Rectal smooth muscle tissue (tissue), 1 donor: ENCODE measurements at regions not wholly inside any gene's neighbourhood (a gene's known extent, or its start where the extent isn't known, plus 50 kb on each side); places are given as distances from the start of the nearest gene placed in this dataset.

Experiments used
- H3K27ac ChIP-seq: one replicate; pipeline ENCODE4 v1.7.0; 2013; ENCODE audit warnings: low read depth, low read length, inconsistent platforms
- H3K27me3 ChIP-seq: one replicate; pipeline ENCODE4 v1.7.0; 2013; ENCODE audit warnings: low read length; ENCODE audit not compliant: control insufficient read depth, insufficient read depth
- H3K36me3 ChIP-seq: one replicate; pipeline ENCODE4 v1.7.0; 2013; ENCODE audit warnings: low read length; ENCODE audit not compliant: control insufficient read depth, insufficient read depth
- H3K4me1 ChIP-seq: one replicate; pipeline ENCODE4 v1.7.0; 2013; ENCODE audit warnings: low read length; ENCODE audit not compliant: control insufficient read depth, insufficient read depth
- H3K4me3 ChIP-seq: one replicate; pipeline ENCODE4 v1.7.0; 2013; ENCODE audit warnings: low read length
- H3K9ac ChIP-seq: one replicate; pipeline ENCODE4 v1.7.0; 2013; ENCODE audit warnings: low read length

DNA sequence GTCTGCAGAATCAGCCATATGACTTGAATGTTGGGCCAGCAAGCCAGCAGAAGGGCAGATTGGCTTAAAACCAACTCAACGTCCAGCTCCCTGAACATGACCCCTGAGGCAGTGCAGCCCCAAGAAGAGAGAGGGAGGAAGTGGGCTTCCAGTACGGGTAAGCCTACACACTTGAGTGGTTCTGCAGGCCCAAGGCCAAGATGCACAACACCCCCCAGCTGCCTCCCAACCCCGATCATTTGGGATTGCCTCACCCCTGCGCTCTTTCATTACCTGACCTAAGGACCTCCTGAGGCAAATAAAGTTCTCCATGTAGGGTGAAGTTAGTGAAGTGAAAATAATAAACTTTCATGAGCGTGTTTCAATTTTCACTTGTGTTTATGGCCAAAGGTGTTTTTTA, 536.0 kb downstream of the TNS1 start:
- Histone ChIP-seq H3K36me3 (no peaks in the 10 kb centered on the region), H3K27ac (no peak overlapping the region), H3K4me3 (no peak overlapping the region)

DNA sequence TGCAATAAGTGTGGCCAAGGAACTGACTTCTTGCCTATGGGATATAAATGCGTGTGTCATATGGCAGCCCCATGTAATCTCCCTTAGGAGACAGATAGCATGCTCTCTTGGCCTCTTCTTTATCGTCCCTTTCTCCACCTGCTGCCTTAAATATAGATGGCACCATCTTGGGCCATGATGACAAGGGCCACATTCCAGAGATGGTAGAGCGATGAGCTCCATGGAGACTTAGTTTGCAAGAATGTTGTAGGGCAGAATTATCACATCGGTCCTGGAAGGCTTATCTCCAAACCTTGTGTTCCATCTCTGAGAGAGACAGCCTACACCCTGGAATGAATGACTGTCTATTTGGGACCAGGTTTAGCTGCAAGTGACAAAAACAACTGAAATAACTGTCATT, 536.7 kb downstream of the TNS1 start:
- no peaks in the 10 kb centered on the region for H3K4me1 ChIP-seq
- H3K9ac ChIP-seq = no peak overlapping the region
- no peak overlapping the region for H3K4me3 ChIP-seq
- H3K27ac ChIP-seq = no peak overlapping the region
- H3K27me3 ChIP-seq = no peaks in the 10 kb centered on the region
- H3K36me3 ChIP-seq = no peaks in the 10 kb centered on the region

More for the DNA sequence above, 536.0 kb downstream of the TNS1 start:
- Histone ChIP-seq H3K4me1 (no peaks in the 10 kb centered on the region), H3K9ac (no peak overlapping the region), H3K27me3 (no peaks in the 10 kb centered on the region)

DNA sequence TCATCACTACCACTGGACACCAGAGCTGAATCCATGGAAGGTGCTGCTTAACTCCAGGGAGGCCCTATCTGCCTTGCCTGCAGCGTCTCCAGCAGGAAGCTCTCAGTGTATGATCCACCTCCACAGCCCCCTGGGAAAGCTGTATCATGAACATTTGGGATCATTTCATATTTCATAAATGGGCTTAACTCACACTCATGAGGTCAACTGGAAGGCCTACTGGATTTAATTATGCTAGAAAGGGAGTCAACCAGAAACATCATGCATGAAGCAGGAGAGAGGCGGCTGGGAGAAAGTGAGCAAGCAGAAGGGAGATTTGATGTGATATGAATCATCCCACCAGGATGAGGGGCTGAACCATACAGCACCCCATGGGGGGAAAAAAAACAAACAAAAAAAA, 537.7 kb downstream of the TNS1 start:
- no peaks in the 10 kb centered on the region for H3K4me1 ChIP-seq
- H3K27me3 ChIP-seq = no peaks in the 10 kb centered on the region
- H3K27ac ChIP-seq = no peak overlapping the region
- H3K4me3 ChIP-seq = no peak overlapping the region
- no peak overlapping the region for H3K9ac ChIP-seq
- no peaks in the 10 kb centered on the region for H3K36me3 ChIP-seq

DNA sequence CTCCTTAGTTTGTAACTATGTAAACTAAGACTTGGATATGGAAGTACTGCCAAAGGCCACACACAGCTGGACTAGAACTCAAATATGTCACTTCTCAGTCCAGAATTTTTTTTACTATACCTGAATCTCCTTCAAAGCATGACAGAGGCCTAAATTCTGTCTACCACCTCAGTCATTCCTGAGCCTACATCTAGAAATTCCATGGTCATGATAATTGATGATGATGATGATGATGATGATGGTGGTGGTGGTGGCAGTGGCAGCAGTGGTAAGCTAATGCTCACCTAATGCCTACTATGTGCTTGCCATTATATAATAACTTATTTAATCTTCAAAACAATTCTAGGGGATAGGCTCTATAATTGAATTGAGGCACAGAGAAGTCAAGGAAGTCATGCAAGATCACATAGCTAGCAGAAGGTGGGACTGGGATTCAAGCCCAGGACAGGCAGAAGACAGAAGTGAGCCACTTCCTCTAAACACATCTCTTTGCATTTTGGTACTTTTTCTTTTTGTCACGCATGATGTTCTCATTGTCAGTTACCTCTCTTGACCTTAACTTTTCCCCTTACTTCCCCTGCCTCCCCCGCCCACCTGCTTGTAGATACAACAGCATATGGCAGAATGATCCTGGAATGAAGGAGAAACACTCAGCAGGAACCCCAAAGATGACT, 539.3 kb downstream of the TNS1 start:
- Histone ChIP-seq H3K9ac (no peak overlapping the region), H3K27ac (no peak overlapping the region), H3K27me3 (no peaks in the 10 kb centered on the region), H3K4me1 (no peaks in the 10 kb centered on the region), H3K4me3 (no peak overlapping the region), H3K36me3 (no peaks in the 10 kb centered on the region)

DNA sequence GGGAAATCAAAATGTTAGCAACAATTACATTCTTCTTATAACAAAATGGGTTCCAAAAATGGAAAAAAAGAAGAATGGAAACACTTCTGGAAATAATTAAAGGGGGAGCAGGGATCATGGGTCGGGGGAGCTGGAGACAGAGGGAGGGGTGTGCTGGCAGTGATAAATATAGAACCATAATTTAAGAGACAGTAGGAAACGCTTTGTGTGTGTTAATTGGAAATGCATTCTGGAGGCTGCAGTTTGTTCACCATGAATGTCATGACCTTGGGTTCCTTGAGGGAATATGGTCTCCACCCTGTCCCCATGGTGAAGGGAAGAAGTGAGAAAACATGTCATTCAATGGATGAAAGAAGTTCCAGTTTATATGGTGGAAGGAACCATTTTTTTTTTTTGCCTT, 540.7 kb downstream of the TNS1 start:
- Histone ChIP-seq H3K27me3 (no peaks in the 10 kb centered on the region), H3K36me3 (no peaks in the 10 kb centered on the region), H3K27ac (no peak overlapping the region), H3K4me3 (no peak overlapping the region), H3K4me1 (no peaks in the 10 kb centered on the region), H3K9ac (no peak overlapping the region)

DNA sequence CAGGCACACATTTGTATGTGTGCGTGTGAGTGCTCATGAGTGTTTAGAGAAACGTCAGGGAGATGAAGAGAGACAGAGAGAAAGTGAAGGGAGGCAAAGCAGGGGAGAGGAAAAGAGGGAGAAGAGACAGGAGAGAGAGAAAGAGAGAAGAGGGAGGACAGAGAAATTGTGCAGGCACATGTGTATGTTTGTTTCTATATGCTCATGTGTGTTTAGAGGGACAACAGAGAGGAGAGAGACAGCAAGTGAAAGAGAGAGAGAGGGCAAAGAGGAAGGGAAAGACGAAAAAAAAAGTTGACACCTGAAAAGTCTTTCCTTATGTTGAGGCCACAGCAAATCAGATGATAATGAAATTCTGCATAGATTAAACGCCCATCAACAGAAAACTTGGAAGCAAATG, 541.1 kb downstream of the TNS1 start:
- Histone ChIP-seq H3K4me1 (no peaks in the 10 kb centered on the region), H3K4me3 (no peak overlapping the region), H3K36me3 (no peaks in the 10 kb centered on the region), H3K27me3 (no peaks in the 10 kb centered on the region), H3K9ac (no peak overlapping the region), H3K27ac (no peak overlapping the region)

DNA sequence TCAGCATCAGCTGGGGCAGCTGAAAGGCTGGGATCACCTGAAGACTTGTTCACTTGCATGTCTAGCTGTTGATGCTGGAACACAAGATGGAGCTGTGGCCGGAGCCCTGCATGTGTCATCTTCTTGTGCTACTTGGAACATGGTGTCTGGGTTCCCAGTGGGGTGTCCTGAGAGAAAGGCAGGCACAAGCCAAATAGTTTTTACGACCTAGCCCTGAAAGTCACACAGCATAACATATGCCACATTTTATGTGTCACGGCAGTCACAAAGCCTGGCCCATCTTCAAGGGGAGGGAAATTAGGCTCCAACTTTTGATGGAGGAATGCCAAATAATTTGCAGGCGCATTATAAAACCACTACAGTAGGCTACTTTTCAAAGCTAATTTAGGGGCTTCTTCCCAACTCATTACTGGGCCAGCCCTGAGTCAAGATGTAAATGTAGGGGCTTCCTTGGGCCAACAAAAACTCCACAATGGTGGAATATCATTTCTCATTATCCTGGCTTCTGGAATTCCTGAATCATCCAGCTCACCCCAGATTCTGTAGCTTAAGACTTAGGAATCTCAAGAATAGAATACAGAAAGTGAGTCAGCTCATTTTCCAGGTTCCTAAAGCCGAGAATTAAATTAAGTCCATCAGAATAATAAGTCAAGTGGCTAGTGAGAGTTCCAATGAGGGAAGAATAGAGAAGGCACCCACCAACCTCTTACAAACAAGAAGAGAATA, 543.0 kb downstream of the TNS1 start:
- H3K36me3 ChIP-seq = no peaks in the 10 kb centered on the region
- H3K27ac ChIP-seq = no peak overlapping the region
- H3K27me3 ChIP-seq = no peaks in the 10 kb centered on the region
- H3K4me3 ChIP-seq = no peak overlapping the region
- H3K4me1 ChIP-seq = no peaks in the 10 kb centered on the region
- no peak overlapping the region for H3K9ac ChIP-seq

DNA sequence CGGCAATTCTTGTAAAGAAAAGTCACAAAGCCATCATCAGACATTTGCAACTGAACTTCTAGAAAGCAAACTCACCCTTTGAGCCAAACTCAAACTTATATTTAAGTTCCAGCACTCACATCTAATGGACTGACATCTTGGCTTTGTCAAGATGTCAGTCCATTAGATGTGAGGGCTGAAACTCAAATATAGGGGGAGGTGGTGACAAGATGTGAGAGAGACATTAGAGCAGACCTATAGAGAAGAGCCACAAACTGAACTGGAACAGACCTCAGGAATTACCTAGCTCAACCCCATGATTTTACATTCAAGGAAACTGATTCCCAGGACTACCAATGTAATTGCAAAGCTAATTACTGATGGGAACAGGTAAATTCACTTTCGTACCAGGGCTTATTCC, 543.8 kb downstream of the TNS1 start:
- no peaks in the 10 kb centered on the region for H3K27me3 ChIP-seq
- H3K4me1 ChIP-seq = no peaks in the 10 kb centered on the region
- no peaks in the 10 kb centered on the region for H3K36me3 ChIP-seq
- no peak overlapping the region for H3K27ac ChIP-seq
- H3K9ac ChIP-seq = no peak overlapping the region
- H3K4me3 ChIP-seq = no peak overlapping the region

DNA sequence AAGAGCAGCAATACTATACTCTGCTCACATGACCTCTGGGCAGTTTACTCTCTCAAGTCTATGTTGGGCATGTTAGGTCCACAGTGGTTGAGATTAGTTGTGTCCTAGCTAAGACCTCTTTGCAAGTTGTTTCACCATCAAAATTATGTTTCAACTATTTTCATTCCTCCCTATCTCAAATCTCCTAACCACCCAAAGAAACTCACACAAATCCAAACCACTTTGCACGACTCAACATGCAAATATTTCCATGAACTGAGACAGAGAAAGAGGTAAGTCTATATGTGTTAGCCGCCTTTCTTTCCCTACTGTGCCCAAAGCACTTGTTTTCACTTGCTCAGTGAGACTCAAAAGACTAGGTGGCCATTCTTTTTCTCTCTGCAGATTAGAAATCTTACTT, 546.8 kb downstream of the TNS1 start:
- H3K4me1 ChIP-seq = no peaks in the 10 kb centered on the region
- no peak overlapping the region for H3K4me3 ChIP-seq
- no peaks in the 10 kb centered on the region for H3K27me3 ChIP-seq
- H3K27ac ChIP-seq = no peak overlapping the region
- H3K36me3 ChIP-seq = no peaks in the 10 kb centered on the region
- H3K9ac ChIP-seq = no peak overlapping the region

DNA sequence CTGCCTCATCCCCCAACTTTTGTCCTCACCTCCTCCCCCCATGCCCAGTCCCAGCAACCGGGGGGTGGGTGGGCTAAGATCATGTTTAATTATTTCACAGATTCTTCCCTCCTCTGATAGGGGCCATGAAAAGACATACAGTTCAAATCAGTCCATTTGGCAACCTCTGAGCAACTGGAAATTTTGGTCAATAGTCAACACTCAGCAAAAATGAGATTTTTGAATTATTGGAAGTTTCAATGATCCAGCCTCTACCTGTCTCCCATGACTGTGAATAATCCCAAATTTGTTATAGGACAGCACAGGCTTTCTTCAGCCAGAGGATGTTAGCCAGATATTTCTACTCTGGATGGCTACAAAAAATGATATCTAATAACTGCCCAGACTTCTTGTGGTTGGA, 549.9 kb downstream of the TNS1 start:
- no peak overlapping the region for H3K4me3 ChIP-seq
- no peaks in the 10 kb centered on the region for H3K36me3 ChIP-seq
- H3K9ac ChIP-seq = no peak overlapping the region
- no peak overlapping the region for H3K27ac ChIP-seq
- no peaks in the 10 kb centered on the region for H3K27me3 ChIP-seq
- H3K4me1 ChIP-seq = no peaks in the 10 kb centered on the region

DNA sequence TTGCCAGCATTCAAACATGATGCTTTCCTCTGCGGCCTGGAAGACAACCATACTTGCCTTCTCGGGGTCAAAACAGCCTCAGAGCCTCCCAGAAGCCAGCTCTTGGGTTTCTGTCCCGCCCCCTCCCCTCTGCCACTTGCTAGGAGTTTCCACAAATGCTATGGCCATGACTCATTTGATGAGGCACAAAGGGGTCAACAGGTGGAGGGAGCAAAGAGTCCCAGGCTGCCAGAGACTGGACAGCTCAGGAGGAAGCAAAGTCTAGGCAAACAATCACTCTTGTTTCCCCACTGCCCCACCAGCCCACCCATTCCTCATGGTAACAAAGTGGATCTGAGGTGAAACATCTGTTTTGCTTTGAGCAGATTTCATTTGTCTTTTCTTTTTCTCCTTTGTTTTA, 551.1 kb downstream of the TNS1 start:
- no peak overlapping the region for H3K4me3 ChIP-seq
- H3K9ac ChIP-seq = no peak overlapping the region
- no peaks in the 10 kb centered on the region for H3K4me1 ChIP-seq
- no peaks in the 10 kb centered on the region for H3K27me3 ChIP-seq
- no peak overlapping the region for H3K27ac ChIP-seq
- H3K36me3 ChIP-seq = no peaks in the 10 kb centered on the region

DNA sequence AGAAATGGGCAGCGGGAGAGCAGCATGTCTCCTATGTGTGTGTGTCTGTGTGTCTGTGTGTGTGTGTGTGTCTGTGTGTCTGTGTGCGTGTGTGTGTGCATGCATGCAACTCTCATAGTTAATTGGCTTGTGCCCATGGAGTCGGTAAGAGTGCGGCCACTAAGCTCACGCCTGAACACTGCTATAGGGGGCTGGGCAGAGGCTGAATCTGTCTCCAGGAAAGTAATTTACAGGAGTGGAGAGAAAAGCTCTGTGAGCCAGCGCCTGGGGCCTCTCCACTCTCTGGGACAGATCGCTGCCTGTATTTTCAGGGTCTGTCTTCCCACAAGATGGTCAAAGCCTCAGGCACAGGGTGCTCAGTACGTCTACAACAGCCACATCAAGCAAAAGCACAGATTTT, 553.4 kb downstream of the TNS1 start:
- no peaks in the 10 kb centered on the region for H3K27me3 ChIP-seq
- H3K36me3 ChIP-seq = no peaks in the 10 kb centered on the region
- no peak overlapping the region for H3K4me3 ChIP-seq
- H3K9ac ChIP-seq = no peak overlapping the region
- no peak overlapping the region for H3K27ac ChIP-seq
- H3K4me1 ChIP-seq = no peaks in the 10 kb centered on the region

DNA sequence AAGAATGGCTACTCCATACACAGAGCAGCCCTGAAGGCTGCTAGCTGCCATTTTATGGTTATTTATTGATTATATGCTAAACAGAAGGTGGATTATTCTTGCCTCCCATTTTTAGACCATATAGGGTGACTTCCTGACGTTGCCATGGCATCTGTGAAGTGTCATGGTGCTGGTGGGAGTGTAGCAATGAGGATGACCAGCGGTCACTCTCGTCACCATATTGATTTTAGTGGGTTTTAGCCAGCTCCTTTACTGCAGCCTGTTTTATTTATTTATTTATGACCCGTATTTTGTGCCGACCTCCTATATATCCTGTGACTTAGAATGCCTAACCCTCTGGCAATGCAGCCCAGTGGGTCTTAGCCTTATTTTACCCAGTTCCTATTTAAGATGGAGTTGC, 553.9 kb downstream of the TNS1 start:
- Histone ChIP-seq H3K4me1 (no peaks in the 10 kb centered on the region), H3K4me3 (no peak overlapping the region), H3K9ac (no peak overlapping the region), H3K36me3 (no peaks in the 10 kb centered on the region), H3K27ac (no peak overlapping the region), H3K27me3 (no peaks in the 10 kb centered on the region)
